Amniotic epithelial cell (primary cell): ENCODE measurements at regions not wholly inside any gene's neighbourhood (a gene's known extent, or its start where the extent isn't known, plus 50 kb on each side); places are given as distances from the start of the nearest gene placed in this dataset.

ENCODE experiments used
- DNase-seq: peaks from one replicate; pipeline ENCODE4 v3.0.0-alpha.2; 2010; ENCODE audit warnings: low read depth

- peak; percentile 83 for DNase-seq
These were observed 145.3 kb downstream of the C1D start for GRCh38 chr2:67917332-67918054.

- no peak for DNase-seq
These were observed 144.3 kb downstream of the C1D start for GRCh38 chr2:67918471-67918870.

- peak; percentile 8 for DNase-seq
These were observed 143.3 kb downstream of the C1D start for GRCh38 chr2:67919490-67919889.

- no peak for DNase-seq
These were observed 140.6 kb downstream of the C1D start for GRCh38 chr2:67922080-67922785.

GRCh38 chr2:67923696-67924095 is 139.1 kb downstream of the C1D start:
- no peak for DNase-seq

GRCh38 chr2:67927501-67927900 is 135.3 kb downstream of the C1D start:
- DNase-seq: no peak

- no peak for DNase-seq
These were observed 132.6 kb downstream of the C1D start for GRCh38 chr2:67930156-67930555.

- DNase-seq: no peak
These were observed 125.8 kb downstream of the C1D start for GRCh38 chr2:67936969-67937368.

GRCh38 chr2:67938053-67938452 is 124.8 kb downstream of the C1D start:
- no peak for DNase-seq

GRCh38 chr2:67945056-67945455 is 117.7 kb downstream of the C1D start:
- DNase-seq: no peak

- no peak for DNase-seq
These were observed 116.9 kb downstream of the C1D start for GRCh38 chr2:67945940-67946339.

- DNase-seq: no peak
These were observed 114.7 kb downstream of the C1D start for GRCh38 chr2:67948057-67948456.

GRCh38 chr2:67948506-67948905 is 114.3 kb downstream of the C1D start:
- no peak for DNase-seq

GRCh38 chr2:67950018-67950417 is 112.8 kb downstream of the C1D start:
- no peak for DNase-seq

- DNase-seq: no peak
These were observed 111.9 kb downstream of the C1D start for GRCh38 chr2:67950919-67951318.

- no peak for DNase-seq
These were observed 110.7 kb downstream of the C1D start for GRCh38 chr2:67952066-67952465.

- no peak for DNase-seq
These were observed 108.6 kb downstream of the C1D start for GRCh38 chr2:67954093-67954748.

GRCh38 chr2:67955748-67956603 is 106.8 kb downstream of the C1D start:
- DNase-seq: no peak

- DNase-seq: peak; percentile 5
These were observed 97.6 kb downstream of the C1D start for GRCh38 chr2:67965246-67965645.

GRCh38 chr2:67970071-67970470 is 92.7 kb downstream of the C1D start:
- DNase-seq: no peak

GRCh38 chr2:67970542-67970941 is 92.3 kb downstream of the C1D start:
- DNase-seq: no peak
